CMK (cell line): ENCODE measurements at regions not wholly inside any gene's neighbourhood (a gene's known extent, or its start where the extent isn't known, plus 50 kb on each side); places are given as distances from the start of the nearest gene placed in this dataset.
"Not testable (repeated sequence)": the region's sequence is repeated elsewhere in the genome, so short reads cannot be mapped to it uniquely, and the experiment has no call there.

Experiments used
- DNase-seq: peaks from one replicate; pipeline ENCODE4 v3.0.0-alpha.2; 2010; ENCODE audit warnings: low read depth

- no peak for DNase-seq
These were observed 1368.4 kb downstream of the GRIK2 start for GRCh38 chr6:102761872-102762271.

- no peak for DNase-seq
These were observed 1365.9 kb downstream of the GRIK2 start for GRCh38 chr6:102759415-102759814.

- not testable (repeated sequence) for DNase-seq
These were observed 1365.0 kb downstream of the GRIK2 start for GRCh38 chr6:102758536-102758935.

GRCh38 chr6:102749210-102749971 is 1355.9 kb downstream of the GRIK2 start:
- no peak for DNase-seq

GRCh38 chr6:102746941-102747340 is 1353.4 kb downstream of the GRIK2 start:
- no peak for DNase-seq

- DNase-seq: no peak
These were observed 1349.3 kb downstream of the GRIK2 start for GRCh38 chr6:102742754-102743356.

GRCh38 chr6:102742028-102742427 is 1348.5 kb downstream of the GRIK2 start:
- no peak for DNase-seq

- no peak for DNase-seq
These were observed 1343.4 kb downstream of the GRIK2 start for GRCh38 chr6:102736941-102737368.

- DNase-seq: no peak
These were observed 1339.4 kb downstream of the GRIK2 start for GRCh38 chr6:102732898-102733297.

GRCh38 chr6:102722086-102722485 is 1328.6 kb downstream of the GRIK2 start:
- not testable (repeated sequence) for DNase-seq

- DNase-seq: no peak
These were observed 1324.4 kb downstream of the GRIK2 start for GRCh38 chr6:102717737-102718456.

GRCh38 chr6:102717252-102717651 is 1323.7 kb downstream of the GRIK2 start:
- DNase-seq: no peak

- no peak for DNase-seq
These were observed 1307.5 kb downstream of the GRIK2 start for GRCh38 chr6:102701019-102701418.

- no peak for DNase-seq
These were observed 1293.0 kb downstream of the GRIK2 start for GRCh38 chr6:102686461-102686860.

- no peak for DNase-seq
These were observed 1286.9 kb downstream of the GRIK2 start for GRCh38 chr6:102680413-102680812.

GRCh38 chr6:102679865-102680264 is 1286.4 kb downstream of the GRIK2 start:
- no peak for DNase-seq

- no peak for DNase-seq
These were observed 1283.7 kb downstream of the GRIK2 start for GRCh38 chr6:102677225-102677624.

GRCh38 chr6:102670735-102671134 is 1277.2 kb downstream of the GRIK2 start:
- no peak for DNase-seq

- no peak for DNase-seq
These were observed 1269.3 kb downstream of the GRIK2 start for GRCh38 chr6:102662851-102663250.

- no peak for DNase-seq
These were observed 1266.8 kb downstream of the GRIK2 start for GRCh38 chr6:102660303-102660702.

GRCh38 chr6:102655823-102656222 is 1262.3 kb downstream of the GRIK2 start:
- DNase-seq: no peak

- DNase-seq: no peak
These were observed 1247.9 kb downstream of the GRIK2 start for GRCh38 chr6:102641426-102641825.

- DNase-seq: no peak
These were observed 1238.4 kb downstream of the GRIK2 start for GRCh38 chr6:102631921-102632320.
